ENCODE measurements at regions not wholly inside any gene's neighbourhood (a gene's known extent, or its start where the extent isn't known, plus 50 kb on each side); places are given as distances from the start of the nearest gene placed in this dataset.

GRCh38 chr22:48781868-48782267 lies 1045.8 kb downstream of the BRD1 start:
- in situ Hi-C loops (cut with MboI) = no loop called here

GRCh38 chr22:48781391-48781790 lies 1046.3 kb downstream of the BRD1 start:
- Histone ChIP-seq H3K9ac (no peak overlapping the region), H3K27me3 (replicated peaks; ENCODE audit: insufficient read depth) (no peaks in the 10 kb centered on the region), H3K9me2 (ENCODE audit: insufficient read depth) (no peaks in the 10 kb centered on the region), H3K4me3 (no peak overlapping the region), H3F3A (ENCODE audit: insufficient read depth) (no peaks in the 10 kb centered on the region), H3K36me3 (ENCODE audit: low read depth) (no peaks in the 10 kb centered on the region), H4K20me1 (ENCODE audit: insufficient read depth) (no peaks in the 10 kb centered on the region), H3K4me1 (ENCODE audit: insufficient read depth) (no peaks in the 10 kb centered on the region), H3K27ac (no peak overlapping the region), H3K79me2 (ENCODE audit: insufficient read depth) (no peaks in the 10 kb centered on the region), H3K4me2 (ENCODE audit: unreplicated experiment) (no peak overlapping the region), H3K9me3 (ENCODE audit: low read depth) (no peaks in the 10 kb centered on the region), H2AFZ (no peak overlapping the region)
- DNase-seq = no peak
- WGBS, 2 experiments (ENCODE audit: low coverage in 1 of 2, low lambda C conversion rate in 2 of 2, missing lambda C conversion rate in 2 of 2) = 42 to 51% methylated on average over 14 of the region's 14 CpGs
- in situ Hi-C loops (cut with MboI) = no loop called here
- no peak for TF ChIP-seq EZH2 (IDR thresholded peaks at IDR 0.05; ENCODE audit: insufficient read depth, poor library complexity, severe bottlenecking)
- TF ChIP-seq EZH2phosphoT487 (IDR thresholded peaks at IDR 0.05; ENCODE audit: insufficient read depth, low read depth) = no peak

More at GRCh38 chr22:48781868-48782267, 1045.8 kb downstream of the BRD1 start:
- Histone ChIP-seq H3K4me1 (ENCODE audit: insufficient read depth) (no peaks in the 10 kb centered on the region), H3K36me3 (ENCODE audit: low read depth) (no peaks in the 10 kb centered on the region), H3K27ac (no peak overlapping the region), H2AFZ (no peak overlapping the region), H3K9me3 (ENCODE audit: low read depth) (no peaks in the 10 kb centered on the region), H3K79me2 (ENCODE audit: insufficient read depth) (no peaks in the 10 kb centered on the region), H3K9ac (no peak overlapping the region), H3K4me3 (no peak overlapping the region), H3K9me2 (ENCODE audit: insufficient read depth) (no peaks in the 10 kb centered on the region), H3F3A (ENCODE audit: insufficient read depth) (no peaks in the 10 kb centered on the region), H4K20me1 (ENCODE audit: insufficient read depth) (no peaks in the 10 kb centered on the region), H3K27me3 (replicated peaks; ENCODE audit: insufficient read depth) (no peaks in the 10 kb centered on the region), H3K4me2 (ENCODE audit: unreplicated experiment) (no peak overlapping the region)
- WGBS, 2 experiments (ENCODE audit: low coverage in 1 of 2, low lambda C conversion rate in 2 of 2, missing lambda C conversion rate in 2 of 2) = 76 to 77% methylated on average over 12 of the region's 12 CpGs
- DNase-seq = no peak
- no peak for TF ChIP-seq EZH2phosphoT487 (IDR thresholded peaks at IDR 0.05; ENCODE audit: insufficient read depth, low read depth)
- no peak for TF ChIP-seq EZH2 (IDR thresholded peaks at IDR 0.05; ENCODE audit: insufficient read depth, poor library complexity, severe bottlenecking)

GRCh38 chr22:48780597-48781277 lies 1046.9 kb downstream of the BRD1 start:
- H3K9me2 ChIP-seq (ENCODE audit: insufficient read depth) = no peaks in the 10 kb centered on the region
- 41 to 48% methylated on average over 19 of the region's 19 CpGs for whole genome bisulfite sequencing, 2 experiments (ENCODE audit: low coverage in 1 of 2, low lambda C conversion rate in 2 of 2, missing lambda C conversion rate in 2 of 2)
- H3K27me3 ChIP-seq (replicated peaks; ENCODE audit: insufficient read depth) = no peaks in the 10 kb centered on the region
- H3K9me3 ChIP-seq (ENCODE audit: low read depth) = no peaks in the 10 kb centered on the region
- no peak for DNase-seq
- H3K36me3 ChIP-seq (ENCODE audit: low read depth) = no peaks in the 10 kb centered on the region
- H3K4me2 ChIP-seq (ENCODE audit: unreplicated experiment) = no peak overlapping the region
- H4K20me1 ChIP-seq (ENCODE audit: insufficient read depth) = no peaks in the 10 kb centered on the region
- no peaks in the 10 kb centered on the region for H3K4me1 ChIP-seq (ENCODE audit: insufficient read depth)
- no peak overlapping the region for H3K27ac ChIP-seq
- H3K79me2 ChIP-seq (ENCODE audit: insufficient read depth) = no peaks in the 10 kb centered on the region
- no peaks in the 10 kb centered on the region for H3F3A ChIP-seq (ENCODE audit: insufficient read depth)
- no peak overlapping the region for H2AFZ ChIP-seq
- no peak overlapping the region for H3K4me3 ChIP-seq
- no peak for TF ChIP-seq EZH2phosphoT487 (IDR thresholded peaks at IDR 0.05; ENCODE audit: insufficient read depth, low read depth)
- H3K9ac ChIP-seq = no peak overlapping the region
- in situ Hi-C loops (cut with MboI) = no loop called here

GRCh38 chr22:48779661-48780596 lies 1047.7 kb downstream of the BRD1 start:
- H3K9me3 ChIP-seq (ENCODE audit: low read depth) = no peaks in the 10 kb centered on the region
- no peak overlapping the region for H3K27ac ChIP-seq
- no peaks in the 10 kb centered on the region for H3K4me1 ChIP-seq (ENCODE audit: insufficient read depth)
- in situ Hi-C loops (cut with MboI) = no loop called here
- H3F3A ChIP-seq (ENCODE audit: insufficient read depth) = no peaks in the 10 kb centered on the region
- H4K20me1 ChIP-seq (ENCODE audit: insufficient read depth) = no peaks in the 10 kb centered on the region
- no peak overlapping the region for H3K4me2 ChIP-seq (ENCODE audit: unreplicated experiment)
- no peaks in the 10 kb centered on the region for H3K27me3 ChIP-seq (replicated peaks; ENCODE audit: insufficient read depth)
- no peaks in the 10 kb centered on the region for H3K9me2 ChIP-seq (ENCODE audit: insufficient read depth)
- no peaks in the 10 kb centered on the region for H3K79me2 ChIP-seq (ENCODE audit: insufficient read depth)
- H3K4me3 ChIP-seq = no peak overlapping the region
- no peak overlapping the region for H3K9ac ChIP-seq
- H2AFZ ChIP-seq = no peak overlapping the region
- WGBS, 2 experiments (ENCODE audit: low coverage in 1 of 2, low lambda C conversion rate in 2 of 2, missing lambda C conversion rate in 2 of 2) = 52 to 58% methylated on average over 27 to 29 of the region's 29 CpGs
- no peaks in the 10 kb centered on the region for H3K36me3 ChIP-seq (ENCODE audit: low read depth)
- TF ChIP-seq EZH2 (IDR thresholded peaks at IDR 0.05; ENCODE audit: insufficient read depth, poor library complexity, severe bottlenecking) = no peak
- no peak for DNase-seq
